GM20000 (cell line): ENCODE measurements at regions not wholly inside any gene's neighbourhood (a gene's known extent, or its start where the extent isn't known, plus 50 kb on each side); places are given as distances from the start of the nearest gene placed in this dataset.
"Not testable (repeated sequence)": the region's sequence is repeated elsewhere in the genome, so short reads cannot be mapped to it uniquely, and the experiment has no call there.

ENCODE experiments used
- DNase-seq: peaks from one replicate; pipeline ENCODE4 v3.0.0; 2012; ENCODE audit warnings: low spot score
- CTCF ChIP-seq: IDR thresholded peaks from 2 replicates; pipeline ENCODE4 v1.5.1; 2012; ENCODE audit warnings: mild to moderate bottlenecking, control low read depth; ENCODE audit errors: extremely low read depth, missing control alignments

GRCh38 chr2:215537611-215538010 is 101.7 kb upstream of the FN1 start:
- no peak for DNase-seq
- no peak for TF ChIP-seq CTCF

- no peak for TF ChIP-seq CTCF
- DNase-seq = no peak
Observed at GRCh38 chr2:215536510-215536909, 100.6 kb upstream of the FN1 start.

GRCh38 chr2:215535741-215536140 is 99.9 kb upstream of the FN1 start:
- TF ChIP-seq CTCF = no peak
- no peak for DNase-seq

GRCh38 chr2:215535125-215535668 is 99.3 kb upstream of the FN1 start:
- TF ChIP-seq CTCF = no peak
- DNase-seq = no peak

- DNase-seq = not testable (repeated sequence)
Observed at GRCh38 chr2:215533716-215534115, 97.8 kb upstream of the FN1 start.

- TF ChIP-seq CTCF = no peak
- DNase-seq = no peak
Observed at GRCh38 chr2:215532844-215533243, 97.0 kb upstream of the FN1 start.

GRCh38 chr2:215531284-215531683 is 95.4 kb upstream of the FN1 start:
- no peak for DNase-seq

More at GRCh38 chr2:215531284-215531683, 95.4 kb upstream of the FN1 start:
- no peak for TF ChIP-seq CTCF
